Adrenal gland (tissue), 5 donors: ENCODE measurements at regions not wholly inside any gene's neighbourhood (a gene's known extent, or its start where the extent isn't known, plus 50 kb on each side); places are given as distances from the start of the nearest gene placed in this dataset.

Experiments
- POLR2A ChIP-seq, 2 donors: fragments of 450-650 bp; IDR thresholded peaks; one replicate each; pipeline ENCODE4 v1.6.1; 2017; ENCODE audit warnings: antibody characterized with exemption in 2 of 2, mild to moderate bottlenecking in 2 of 2, moderate library complexity in 1 of 2
- TF ChIP-seq, protein P1 (sequence below), 6 experiments: fragments of 450-650 bp in 4 of 6; fragments of 200-600 bp in 2 of 6; sonication (generic) in 1 of 6; IDR thresholded peaks; 1 replicate in 5 of 6; 2 replicates in 1 of 6; pipeline versions ENCODE4 v1.5.1 to v1.8.0; 2016 to 2021; ENCODE audit warnings: antibody characterized with exemption in 6 of 6, mild to moderate bottlenecking in 2 of 6, moderate library complexity in 1 of 6
- donor health status: DM: no; HTN: no; CAD: no.

DNA sequence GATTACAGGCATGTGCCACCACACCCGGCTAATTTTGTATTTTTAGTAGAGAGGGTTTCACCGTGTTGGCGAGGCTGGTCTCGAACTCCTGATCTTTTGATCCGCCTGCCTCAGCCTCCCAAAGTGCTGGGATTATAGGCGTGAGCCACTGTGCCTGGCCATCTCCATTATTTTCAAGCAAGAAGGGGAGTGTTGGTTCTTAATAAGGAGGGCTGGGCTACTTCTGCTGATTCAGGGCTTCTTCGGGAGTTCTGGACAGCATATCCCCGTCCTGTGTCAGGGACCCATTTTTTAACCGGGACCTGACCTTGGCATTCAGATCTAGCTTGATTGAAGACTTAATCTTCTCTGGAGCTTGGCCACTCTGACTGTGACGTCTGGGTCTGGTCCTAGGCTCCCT is 74.1 kb upstream of the SYN2 start:
- TF ChIP-seq, protein P1, sequence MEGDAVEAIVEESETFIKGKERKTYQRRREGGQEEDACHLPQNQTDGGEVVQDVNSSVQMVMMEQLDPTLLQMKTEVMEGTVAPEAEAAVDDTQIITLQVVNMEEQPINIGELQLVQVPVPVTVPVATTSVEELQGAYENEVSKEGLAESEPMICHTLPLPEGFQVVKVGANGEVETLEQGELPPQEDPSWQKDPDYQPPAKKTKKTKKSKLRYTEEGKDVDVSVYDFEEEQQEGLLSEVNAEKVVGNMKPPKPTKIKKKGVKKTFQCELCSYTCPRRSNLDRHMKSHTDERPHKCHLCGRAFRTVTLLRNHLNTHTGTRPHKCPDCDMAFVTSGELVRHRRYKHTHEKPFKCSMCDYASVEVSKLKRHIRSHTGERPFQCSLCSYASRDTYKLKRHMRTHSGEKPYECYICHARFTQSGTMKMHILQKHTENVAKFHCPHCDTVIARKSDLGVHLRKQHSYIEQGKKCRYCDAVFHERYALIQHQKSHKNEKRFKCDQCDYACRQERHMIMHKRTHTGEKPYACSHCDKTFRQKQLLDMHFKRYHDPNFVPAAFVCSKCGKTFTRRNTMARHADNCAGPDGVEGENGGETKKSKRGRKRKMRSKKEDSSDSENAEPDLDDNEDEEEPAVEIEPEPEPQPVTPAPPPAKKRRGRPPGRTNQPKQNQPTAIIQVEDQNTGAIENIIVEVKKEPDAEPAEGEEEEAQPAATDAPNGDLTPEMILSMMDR (IDR thresholded peaks at IDR 0.05), result no peak
- TF ChIP-seq POLR2A (IDR thresholded peaks at IDR 0.05), result no peak
